ENCODE measurements at regions not wholly inside any gene's neighbourhood (a gene's known extent, or its start where the extent isn't known, plus 50 kb on each side); places are given as distances from the start of the nearest gene placed in this dataset.

- no peak overlapping the region for H3K9ac ChIP-seq (ENCODE audit: low read depth in 1 of 2, low read length in 2 of 2)
- no peaks in the 10 kb centered on the region for H3K4me1 ChIP-seq (ENCODE audit: control insufficient read depth in 1 of 2, insufficient read depth in 2 of 2, low read length in 2 of 2)
- no peaks in the 10 kb centered on the region for H3K36me3 ChIP-seq (ENCODE audit: control insufficient read depth in 1 of 2, insufficient read depth in 2 of 2, low read length in 2 of 2)
- no peak overlapping the region for H3K27ac ChIP-seq (ENCODE audit: low read depth, low read length)
- no peak overlapping the region for H3K4me3 ChIP-seq (ENCODE audit: low read depth in 1 of 2, low read length in 2 of 2)
- H3K27me3 ChIP-seq (ENCODE audit: control insufficient read depth in 1 of 2, insufficient read depth in 2 of 2, low read length in 2 of 2), result no peaks in the 10 kb centered on the region
- H3K9me3 ChIP-seq (ENCODE audit: control insufficient read depth in 1 of 2, low read length in 2 of 2), result no peaks in the 10 kb centered on the region
These were observed 349.9 kb downstream of the TSN start for GRCh38 chr2:122105171-122105876.

DNA sequence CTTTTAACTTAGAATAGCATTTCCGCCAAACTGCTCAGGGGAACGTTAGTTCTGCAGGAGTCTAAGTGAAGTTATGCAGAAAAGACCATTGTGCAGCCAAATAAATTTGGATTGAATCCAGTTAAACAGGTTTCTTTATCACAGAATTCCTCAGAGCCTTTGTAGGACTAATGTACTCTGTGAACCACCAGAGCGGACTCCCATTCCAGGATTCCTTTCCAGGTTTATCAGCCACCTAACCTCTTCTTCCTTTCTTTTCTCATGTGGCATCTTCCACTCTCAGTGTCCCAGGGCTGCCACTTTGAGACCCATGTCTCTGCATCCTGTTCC lies 350.4 kb downstream of the TSN start:
- Histone ChIP-seq H3K4me1 (ENCODE audit: control insufficient read depth in 1 of 2, insufficient read depth in 2 of 2, low read length in 2 of 2) (no peaks in the 10 kb centered on the region), H3K27me3 (ENCODE audit: control insufficient read depth in 1 of 2, insufficient read depth in 2 of 2, low read length in 2 of 2) (no peaks in the 10 kb centered on the region), H3K36me3 (ENCODE audit: control insufficient read depth in 1 of 2, insufficient read depth in 2 of 2, low read length in 2 of 2) (no peaks in the 10 kb centered on the region), H3K9ac (ENCODE audit: low read depth in 1 of 2, low read length in 2 of 2) (no peak overlapping the region), H3K27ac (ENCODE audit: low read depth, low read length) (no peak overlapping the region), H3K9me3 (ENCODE audit: control insufficient read depth in 1 of 2, low read length in 2 of 2) (no peaks in the 10 kb centered on the region), H3K4me3 (ENCODE audit: low read depth in 1 of 2, low read length in 2 of 2) (no peak overlapping the region)

DNA sequence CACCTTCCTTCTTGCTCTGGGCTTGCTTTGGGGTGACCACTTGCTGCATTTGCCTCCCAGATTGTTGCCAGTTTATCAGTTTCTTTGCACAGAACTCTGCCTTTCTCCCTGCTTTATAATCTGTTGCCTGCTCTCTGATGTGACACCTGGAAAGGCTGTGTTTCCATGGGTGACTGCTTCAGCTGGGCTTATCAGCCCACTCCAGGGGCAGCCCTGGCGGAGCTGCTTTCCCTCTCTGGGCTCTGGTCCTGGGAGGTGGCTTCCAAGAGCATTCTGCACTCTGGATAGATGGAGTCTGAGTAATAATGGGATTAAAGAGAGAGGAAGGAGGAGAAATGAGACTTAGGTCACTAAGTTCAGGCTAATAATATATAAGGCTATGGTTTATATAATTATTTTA lies 352.7 kb downstream of the TSN start:
- H3K9me3 ChIP-seq (ENCODE audit: control insufficient read depth in 1 of 2, low read length in 2 of 2), result no peaks in the 10 kb centered on the region
- H3K27me3 ChIP-seq (ENCODE audit: control insufficient read depth in 1 of 2, insufficient read depth in 2 of 2, low read length in 2 of 2), result no peaks in the 10 kb centered on the region
- H3K4me3 ChIP-seq (ENCODE audit: low read depth in 1 of 2, low read length in 2 of 2), result no peak overlapping the region
- no peak overlapping the region for H3K9ac ChIP-seq (ENCODE audit: low read depth in 1 of 2, low read length in 2 of 2)
- no peaks in the 10 kb centered on the region for H3K36me3 ChIP-seq (ENCODE audit: control insufficient read depth in 1 of 2, insufficient read depth in 2 of 2, low read length in 2 of 2)
- H3K4me1 ChIP-seq (ENCODE audit: control insufficient read depth in 1 of 2, insufficient read depth in 2 of 2, low read length in 2 of 2), result no peaks in the 10 kb centered on the region
- no peak overlapping the region for H3K27ac ChIP-seq (ENCODE audit: low read depth, low read length)

DNA sequence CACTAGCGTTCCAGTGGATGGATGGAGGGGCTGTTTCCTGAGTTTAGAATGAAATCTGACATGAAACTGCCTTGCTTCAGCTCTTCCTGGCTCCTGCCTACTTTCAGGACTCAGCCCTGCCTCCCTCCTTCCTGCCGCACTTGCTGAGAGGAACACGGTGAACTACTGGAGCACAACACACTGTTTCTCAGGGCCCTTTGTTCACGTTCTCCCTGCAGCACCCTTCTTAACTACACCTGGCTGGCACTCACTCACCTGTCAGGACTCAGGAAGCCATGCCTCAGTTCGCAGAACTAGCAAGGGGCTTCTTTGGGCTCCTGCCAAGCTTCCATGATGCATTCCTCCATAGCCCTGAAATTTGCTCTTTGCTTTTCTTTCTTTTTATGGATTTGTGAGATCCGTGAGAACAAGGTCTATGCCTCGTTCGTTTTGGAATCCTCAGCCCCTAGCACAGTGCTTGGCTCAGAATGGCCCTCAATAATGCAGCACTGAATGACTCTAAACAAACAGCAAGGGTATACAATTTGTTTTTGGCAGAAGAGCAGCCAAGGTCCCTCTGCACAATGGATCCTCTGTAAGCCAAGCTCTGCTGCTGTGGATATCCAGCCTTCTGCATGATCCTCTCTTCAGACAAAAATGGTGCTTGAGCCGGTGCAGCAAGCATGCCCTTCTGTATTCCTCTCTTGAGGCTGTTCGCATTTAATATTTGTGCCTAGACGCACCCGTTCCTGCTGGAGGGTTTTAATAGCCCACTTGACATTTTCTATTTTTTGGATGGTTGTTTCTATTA lies 357.0 kb downstream of the TSN start:
- Histone ChIP-seq H3K4me3 (ENCODE audit: low read depth in 1 of 2, low read length in 2 of 2) (no peak overlapping the region), H3K4me1 (ENCODE audit: control insufficient read depth in 1 of 2, insufficient read depth in 2 of 2, low read length in 2 of 2) (no peaks in the 10 kb centered on the region), H3K27me3 (ENCODE audit: control insufficient read depth in 1 of 2, insufficient read depth in 2 of 2, low read length in 2 of 2) (no peaks in the 10 kb centered on the region), H3K36me3 (ENCODE audit: control insufficient read depth in 1 of 2, insufficient read depth in 2 of 2, low read length in 2 of 2) (no peaks in the 10 kb centered on the region), H3K9ac (ENCODE audit: low read depth in 1 of 2, low read length in 2 of 2) (no peak overlapping the region), H3K27ac (ENCODE audit: low read depth, low read length) (no peak overlapping the region), H3K9me3 (ENCODE audit: control insufficient read depth in 1 of 2, low read length in 2 of 2) (no peaks in the 10 kb centered on the region)

- Histone ChIP-seq H3K9me3 (ENCODE audit: control insufficient read depth in 1 of 2, low read length in 2 of 2) (no peaks in the 10 kb centered on the region), H3K4me1 (ENCODE audit: control insufficient read depth in 1 of 2, insufficient read depth in 2 of 2, low read length in 2 of 2) (no peaks in the 10 kb centered on the region), H3K4me3 (ENCODE audit: low read depth in 1 of 2, low read length in 2 of 2) (no peak overlapping the region), H3K27ac (ENCODE audit: low read depth, low read length) (no peak overlapping the region), H3K36me3 (ENCODE audit: control insufficient read depth in 1 of 2, insufficient read depth in 2 of 2, low read length in 2 of 2) (no peaks in the 10 kb centered on the region), H3K27me3 (ENCODE audit: control insufficient read depth in 1 of 2, insufficient read depth in 2 of 2, low read length in 2 of 2) (no peaks in the 10 kb centered on the region), H3K9ac (ENCODE audit: low read depth in 1 of 2, low read length in 2 of 2) (no peak overlapping the region)
These were observed 359.0 kb downstream of the TSN start for GRCh38 chr2:122114421-122114820.

DNA sequence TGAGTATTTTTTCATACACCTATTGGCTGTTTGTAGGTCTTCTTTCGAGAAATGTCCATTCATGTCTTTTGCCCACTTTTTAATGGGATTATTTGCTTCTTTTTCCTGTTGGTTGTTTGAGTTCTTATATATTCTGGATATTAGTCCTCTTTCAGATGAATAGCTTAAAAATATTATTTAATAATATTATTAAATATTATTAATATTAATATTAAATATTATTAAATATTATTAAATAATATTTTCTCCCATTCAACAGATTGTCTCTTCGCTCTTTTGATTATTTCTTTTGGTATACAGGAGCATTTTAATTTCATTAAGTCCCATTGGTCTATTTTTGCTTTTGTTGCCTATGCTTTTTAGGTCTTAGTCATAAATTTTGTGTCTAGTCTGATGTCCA lies 361.9 kb downstream of the TSN start:
- Histone ChIP-seq H3K9me3 (ENCODE audit: control insufficient read depth in 1 of 2, low read length in 2 of 2) (no peaks in the 10 kb centered on the region), H3K27ac (ENCODE audit: low read depth, low read length) (no peak overlapping the region), H3K4me1 (ENCODE audit: control insufficient read depth in 1 of 2, insufficient read depth in 2 of 2, low read length in 2 of 2) (no peaks in the 10 kb centered on the region), H3K4me3 (ENCODE audit: low read depth in 1 of 2, low read length in 2 of 2) (no peak overlapping the region), H3K36me3 (ENCODE audit: control insufficient read depth in 1 of 2, insufficient read depth in 2 of 2, low read length in 2 of 2) (no peaks in the 10 kb centered on the region), H3K9ac (ENCODE audit: low read depth in 1 of 2, low read length in 2 of 2) (no peak overlapping the region), H3K27me3 (ENCODE audit: control insufficient read depth in 1 of 2, insufficient read depth in 2 of 2, low read length in 2 of 2) (no peaks in the 10 kb centered on the region)

DNA sequence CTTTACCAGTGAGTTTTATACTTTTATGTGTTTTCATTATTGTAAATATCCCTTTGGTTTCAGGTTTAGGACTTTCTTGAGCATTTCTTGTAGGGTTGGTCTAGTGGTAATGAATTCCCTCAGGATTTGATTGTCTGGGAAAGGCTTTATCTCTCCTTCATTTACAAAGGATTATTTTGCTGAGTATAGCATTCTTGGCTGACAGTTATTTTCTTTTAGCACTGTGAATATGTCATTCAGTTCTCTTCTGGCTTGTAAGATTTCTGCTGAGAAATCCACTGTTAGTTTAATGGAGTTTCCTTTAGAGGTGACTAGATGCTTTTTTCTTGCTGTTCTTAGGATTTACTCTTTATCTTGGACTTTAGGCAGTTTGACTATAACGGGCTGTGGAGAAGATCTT lies 373.9 kb downstream of the TSN start:
- Histone ChIP-seq H3K36me3 (ENCODE audit: control insufficient read depth in 1 of 2, insufficient read depth in 2 of 2, low read length in 2 of 2) (no peaks in the 10 kb centered on the region), H3K9me3 (ENCODE audit: control insufficient read depth in 1 of 2, low read length in 2 of 2) (peaks cover 10 to 13% of the 10 kb centered on the region in 2 donors), H3K4me1 (ENCODE audit: control insufficient read depth in 1 of 2, insufficient read depth in 2 of 2, low read length in 2 of 2) (no peaks in the 10 kb centered on the region), H3K27me3 (ENCODE audit: control insufficient read depth in 1 of 2, insufficient read depth in 2 of 2, low read length in 2 of 2) (no peaks in the 10 kb centered on the region), H3K9ac (ENCODE audit: low read depth in 1 of 2, low read length in 2 of 2) (no peak overlapping the region), H3K27ac (ENCODE audit: low read depth, low read length) (no peak overlapping the region), H3K4me3 (ENCODE audit: low read depth in 1 of 2, low read length in 2 of 2) (no peak overlapping the region)

DNA sequence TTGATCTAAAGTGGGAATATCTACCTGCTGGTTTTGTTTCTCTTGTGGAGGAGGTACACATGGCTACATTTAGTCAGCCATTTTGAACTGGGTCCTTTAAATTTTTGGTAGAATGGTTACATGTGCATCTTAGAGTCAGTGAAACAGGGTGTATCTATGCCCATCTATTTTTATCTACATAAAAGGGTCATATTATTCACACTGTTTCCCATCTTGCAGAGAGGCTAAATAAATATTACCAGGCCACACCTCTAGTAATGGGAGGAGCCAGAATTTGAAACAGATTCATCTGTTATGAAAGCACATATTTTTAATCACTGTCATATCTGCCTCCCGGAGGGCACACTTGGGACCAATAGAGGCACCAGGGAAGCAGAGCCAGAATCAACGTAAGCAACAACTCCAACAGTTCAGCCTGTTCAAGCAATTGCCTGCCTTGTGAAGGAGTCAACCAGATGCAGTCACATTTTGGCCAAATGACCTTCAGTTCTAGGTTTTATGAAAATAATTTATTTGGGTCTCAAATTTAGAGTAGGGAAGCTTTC lies 376.8 kb downstream of the TSN start:
- Histone ChIP-seq H3K27me3 (ENCODE audit: control insufficient read depth in 1 of 2, insufficient read depth in 2 of 2, low read length in 2 of 2) (no peaks in the 10 kb centered on the region), H3K9ac (ENCODE audit: low read depth in 1 of 2, low read length in 2 of 2) (no peak overlapping the region), H3K4me3 (ENCODE audit: low read depth in 1 of 2, low read length in 2 of 2) (no peak overlapping the region), H3K27ac (ENCODE audit: low read depth, low read length) (no peak overlapping the region), H3K9me3 (ENCODE audit: control insufficient read depth in 1 of 2, low read length in 2 of 2) (peaks cover 10 to 13% of the 10 kb centered on the region in 2 donors), H3K4me1 (ENCODE audit: control insufficient read depth in 1 of 2, insufficient read depth in 2 of 2, low read length in 2 of 2) (no peaks in the 10 kb centered on the region), H3K36me3 (ENCODE audit: control insufficient read depth in 1 of 2, insufficient read depth in 2 of 2, low read length in 2 of 2) (no peaks in the 10 kb centered on the region)

- peaks cover 4 to 6% of the 10 kb centered on the region in 2 donors for H3K9me3 ChIP-seq (ENCODE audit: control insufficient read depth in 1 of 2, low read length in 2 of 2)
- H3K4me1 ChIP-seq (ENCODE audit: control insufficient read depth in 1 of 2, insufficient read depth in 2 of 2, low read length in 2 of 2), result no peaks in the 10 kb centered on the region
- H3K27ac ChIP-seq (ENCODE audit: low read depth, low read length), result no peak overlapping the region
- no peak overlapping the region for H3K4me3 ChIP-seq (ENCODE audit: low read depth in 1 of 2, low read length in 2 of 2)
- no peak overlapping the region for H3K9ac ChIP-seq (ENCODE audit: low read depth in 1 of 2, low read length in 2 of 2)
- no peaks in the 10 kb centered on the region for H3K36me3 ChIP-seq (ENCODE audit: control insufficient read depth in 1 of 2, insufficient read depth in 2 of 2, low read length in 2 of 2)
- H3K27me3 ChIP-seq (ENCODE audit: control insufficient read depth in 1 of 2, insufficient read depth in 2 of 2, low read length in 2 of 2), result no peaks in the 10 kb centered on the region
These were observed 379.8 kb downstream of the TSN start for GRCh38 chr2:122135021-122135937.

- Histone ChIP-seq H3K4me3 (ENCODE audit: low read depth in 1 of 2, low read length in 2 of 2) (no peak overlapping the region), H3K27ac (ENCODE audit: low read depth, low read length) (no peak overlapping the region), H3K27me3 (ENCODE audit: control insufficient read depth in 1 of 2, insufficient read depth in 2 of 2, low read length in 2 of 2) (no peaks in the 10 kb centered on the region), H3K9ac (ENCODE audit: low read depth in 1 of 2, low read length in 2 of 2) (no peak overlapping the region), H3K4me1 (ENCODE audit: control insufficient read depth in 1 of 2, insufficient read depth in 2 of 2, low read length in 2 of 2) (no peaks in the 10 kb centered on the region), H3K9me3 (ENCODE audit: control insufficient read depth in 1 of 2, low read length in 2 of 2) (no peaks in the 10 kb centered on the region), H3K36me3 (ENCODE audit: control insufficient read depth in 1 of 2, insufficient read depth in 2 of 2, low read length in 2 of 2) (no peaks in the 10 kb centered on the region)
These were observed 380.6 kb downstream of the TSN start for GRCh38 chr2:122136056-122136455.

All from duodenal mucosa (tissue), 2 donors.